H9 (cell line): ENCODE measurements at regions not wholly inside any gene's neighbourhood (a gene's known extent, or its start where the extent isn't known, plus 50 kb on each side); places are given as distances from the start of the nearest gene placed in this dataset.

ENCODE experiments used
- DNase-seq: peaks from one replicate; pipeline ENCODE4 v3.0.0-alpha.2; 2017
- H2AFZ ChIP-seq: one replicate; pipeline ENCODE4 v1.6.1; 2013; ENCODE audit warnings: mild to moderate bottlenecking, low read length, control low read depth, moderate library complexity
- H2AK5ac ChIP-seq: 2 replicates; pipeline ENCODE4 v1.6.1; 2013; ENCODE audit warnings: low read length, control low read depth, mixed read lengths; ENCODE audit not compliant: insufficient read length
- H2BK120ac ChIP-seq: one replicate; pipeline ENCODE4 v1.6.1; 2013; ENCODE audit warnings: low read depth, mild to moderate bottlenecking, low read length, control low read depth, inconsistent platforms; ENCODE audit not compliant: poor library complexity, severe bottlenecking
- H2BK12ac ChIP-seq: 2 replicates; pipeline ENCODE4 v1.6.1; 2013; ENCODE audit warnings: low read length, control low read depth, mixed read lengths, low read depth; ENCODE audit not compliant: insufficient read length
- H2BK15ac ChIP-seq: 2 replicates; pipeline ENCODE4 v1.6.1; 2013; ENCODE audit warnings: low read depth, low read length, control low read depth
- H2BK20ac ChIP-seq: one replicate; pipeline ENCODE4 v1.6.1; 2013; ENCODE audit warnings: low read depth, mild to moderate bottlenecking, low read length, control low read depth, inconsistent platforms; ENCODE audit not compliant: poor library complexity, severe bottlenecking
- H2BK5ac ChIP-seq: 2 replicates; pipeline ENCODE4 v1.6.1; 2013; ENCODE audit warnings: low read length, control low read depth, mixed read lengths; ENCODE audit not compliant: insufficient read length
- H3K14ac ChIP-seq: 2 replicates; pipeline ENCODE4 v1.6.1; 2013; ENCODE audit warnings: low read length, control low read depth; ENCODE audit not compliant: insufficient read depth
- H3K18ac ChIP-seq: 2 replicates; pipeline ENCODE4 v1.6.1; 2013; ENCODE audit warnings: low read depth, mild to moderate bottlenecking, mixed read lengths, low read length, control low read depth; ENCODE audit not compliant: insufficient read length
- H3K23ac ChIP-seq: 2 replicates; pipeline ENCODE4 v1.6.1; 2013; ENCODE audit warnings: low read length, control low read depth, mixed read lengths, low read depth; ENCODE audit not compliant: insufficient read length
- H3K23me2 ChIP-seq: 2 replicates; pipeline ENCODE4 v1.6.1; 2013; ENCODE audit warnings: low read depth, mild to moderate bottlenecking, mixed read lengths, low read length, control low read depth; ENCODE audit not compliant: insufficient read length, poor library complexity, severe bottlenecking
- H3K27ac ChIP-seq: 2 replicates; pipeline ENCODE4 v1.5.1; 2013; ENCODE audit warnings: low read length, control low read depth, mixed read lengths, low read depth; ENCODE audit not compliant: insufficient read length
- H3K27me3 ChIP-seq: 2 replicates; pipeline ENCODE4 v1.6.1; 2013; ENCODE audit warnings: low read length, control low read depth, inconsistent platforms; ENCODE audit not compliant: insufficient read depth
- H3K4ac ChIP-seq: 2 replicates; pipeline ENCODE4 v1.6.1; 2013; ENCODE audit warnings: low read depth, mild to moderate bottlenecking, control low read depth, inconsistent platforms, low read length, moderate library complexity
- H3K4me1 ChIP-seq: 2 replicates; pipeline ENCODE4 v1.6.1; 2013; ENCODE audit warnings: low read length, control low read depth, inconsistent platforms; ENCODE audit not compliant: insufficient read depth
- H3K4me2 ChIP-seq: 2 replicates; pipeline ENCODE4 v1.6.1; 2013; ENCODE audit warnings: low read length, control low read depth, mixed read lengths; ENCODE audit not compliant: insufficient read length, insufficient read depth
- H3K56ac ChIP-seq: 2 replicates; pipeline ENCODE4 v1.6.1; 2013; ENCODE audit warnings: low read depth, mild to moderate bottlenecking, mixed read lengths, low read length, control low read depth; ENCODE audit not compliant: insufficient read length
- H3K79me1 ChIP-seq: 2 replicates; pipeline ENCODE4 v1.6.1; 2013; ENCODE audit warnings: low read depth, mild to moderate bottlenecking, moderate library complexity, low read length, control low read depth, inconsistent platforms; ENCODE audit not compliant: insufficient read depth, poor library complexity, severe bottlenecking
- H3K79me2 ChIP-seq: 2 replicates; pipeline ENCODE4 v1.6.1; 2013; ENCODE audit warnings: low read length, control low read depth, inconsistent platforms; ENCODE audit not compliant: insufficient read depth
- H3K9ac ChIP-seq: 2 replicates; pipeline ENCODE4 v1.6.1; 2013; ENCODE audit warnings: low read length, control low read depth, mixed read lengths; ENCODE audit not compliant: insufficient read length; ENCODE audit errors: extremely low read depth
- H3K9me3 ChIP-seq: one replicate; pipeline ENCODE4 v1.6.1; 2013; ENCODE audit warnings: low read depth, low read length, inconsistent platforms; ENCODE audit not compliant: control insufficient read depth
- H3T11ph ChIP-seq: one replicate; pipeline ENCODE4 v1.6.1; 2013; ENCODE audit warnings: mild to moderate bottlenecking, low read length, control low read depth, inconsistent platforms
- H4K20me1 ChIP-seq: one replicate; pipeline ENCODE4 v1.6.1; 2013; ENCODE audit not compliant: control insufficient read depth, insufficient read length, insufficient read depth
- H4K5ac ChIP-seq: 2 replicates; pipeline ENCODE4 v1.6.1; 2013; ENCODE audit warnings: low read depth, mild to moderate bottlenecking, mixed read lengths, low read length, control low read depth; ENCODE audit not compliant: insufficient read length
- H4K8ac ChIP-seq: replicated peaks from 2 replicates; pipeline ENCODE4 v1.6.1; 2013; ENCODE audit warnings: low read length, control low read depth, mixed read lengths, low read depth; ENCODE audit not compliant: insufficient read length
- H4K91ac ChIP-seq: 2 replicates; pipeline ENCODE4 v1.6.1; 2013; ENCODE audit warnings: low read depth, mild to moderate bottlenecking, moderate library complexity, mixed read lengths, low read length, control low read depth; ENCODE audit not compliant: insufficient read length
- H3K27ac Mint-ChIP-seq, 3 experiments: 2 replicates in 2 of 3; 3 replicates in 1 of 3; pipeline ENCODE4 v1.8.0; 2020 to 2021; ENCODE audit warnings: mixed read lengths in 3 of 3, mild to moderate bottlenecking in 1 of 3, moderate library complexity in 1 of 3
- H3K27me3 Mint-ChIP-seq: 2 replicates; pipeline ENCODE4 v1.8.0; 2021; ENCODE audit warnings: low read depth, mild to moderate bottlenecking, moderate library complexity, mixed read lengths
- H3K36me3 Mint-ChIP-seq, 3 experiments: 2 replicates in 2 of 3; 3 replicates in 1 of 3; pipeline ENCODE4 v1.8.0; 2020 to 2021; ENCODE audit warnings: low read depth in 3 of 3, mixed read lengths in 3 of 3; ENCODE audit not compliant: insufficient read depth in 1 of 3
- H3K4me1 Mint-ChIP-seq, 2 experiments: 2 replicates each; pipeline ENCODE4 v1.8.0; 2020; ENCODE audit warnings: mixed read lengths in 2 of 2
- H3K4me3 Mint-ChIP-seq, 2 experiments: 2 replicates in 1 of 2; 3 replicates in 1 of 2; pipeline ENCODE4 v1.8.0; 2020 to 2021; ENCODE audit warnings: mild to moderate bottlenecking in 2 of 2, mixed read lengths in 2 of 2, moderate library complexity in 1 of 2
- H3K9me3 Mint-ChIP-seq, 2 experiments: 2 replicates in 1 of 2; 3 replicates in 1 of 2; pipeline ENCODE4 v1.8.0; 2020; ENCODE audit warnings: mild to moderate bottlenecking in 2 of 2, mixed read lengths in 2 of 2, moderate library complexity in 1 of 2
- CTCF ChIP-seq: fragments of 200-600 bp; sonication (generic); conservative IDR thresholded peaks from 3 replicates; pipeline ENCODE4 v1.8.0; 2021; ENCODE audit warnings: antibody characterized with exemption, mild to moderate bottlenecking
- WGBS: extraction: QIAGEN DNeasy Blood & Tissue Kit; methylation state at CpG from one replicate; pipeline ENCODE4 v1.1.7; 2013; ENCODE audit warnings: missing lambda C conversion rate, low lambda C conversion rate, mixed read lengths; ENCODE audit not compliant: insufficient read length; ENCODE audit errors: extremely low coverage; 5-methylcytosine and 5-hydroxymethylcytosine counted together

- Histone ChIP-seq H3K56ac (no peak overlapping the region), H3K4ac (no peak overlapping the region), H4K91ac (no peak overlapping the region), H3K4me1 (no peaks in the 10 kb centered on the region), H3K14ac (no peak overlapping the region), H4K5ac (no peak overlapping the region), H3K23ac (no peak overlapping the region), H2AK5ac (no peak overlapping the region), H3K4me2 (no peak overlapping the region), H3K79me2 (no peaks in the 10 kb centered on the region), H2BK15ac (no peak overlapping the region), H3T11ph (no peak overlapping the region), H3K27ac (no peak overlapping the region), H4K8ac (no peak overlapping the region), H2AFZ (no peak overlapping the region), H3K9ac (no peak overlapping the region), H2BK12ac (no peak overlapping the region), H3K23me2 (no peaks in the 10 kb centered on the region), H2BK5ac (no peak overlapping the region), H3K18ac (no peak overlapping the region), H2BK20ac (no peak overlapping the region), H3K9me3 (no peaks in the 10 kb centered on the region), H3K79me1 (no peaks in the 10 kb centered on the region), H3K27me3 (no peaks in the 10 kb centered on the region; the same call in 1 of the 2 replicates), H4K20me1 (no peaks in the 10 kb centered on the region), H2BK120ac (no peak overlapping the region)
- Mint-ChIP-seq H3K4me3 (no peak overlapping the region), H3K27me3 (no peaks in the 10 kb centered on the region; the same call in 1 of the 2 replicates), H3K9me3 (peaks cover 2 to 3% of the 10 kb centered on the region in 2 experiments; a peak in 2 of 5 replicates), H3K36me3 (no peaks in the 10 kb centered on the region), H3K4me1 (peaks cover 18% of the 10 kb centered on the region in 2 experiments), H3K27ac (no peak overlapping the region)
- no peak for TF ChIP-seq CTCF
- WGBS, result no CpG with 5 or more reads among the region's 1 CpG
- no peak for DNase-seq
Observed at GRCh38 chr12:13496111-13496510, 299.6 kb downstream of the EMP1 start.
